Caco-2 (cell line): ENCODE measurements at regions not wholly inside any gene's neighbourhood (a gene's known extent, or its start where the extent isn't known, plus 50 kb on each side); places are given as distances from the start of the nearest gene placed in this dataset.

Source experiments
- BruUV-seq: library from RNA; stranded (reverse); fragments of 400-500 nt; replicated peaks from 2 replicates; lab custom pipeline; 2021; lab: Mats Ljungman, UMichigan
- CTCF ChIA-PET: fragments of 300-600 bp; sonication (Branson Sonifier 250); formaldehyde crosslinking; loops from one replicate; lab custom pipeline; 2022; ENCODE audit warnings: antibody characterized with exemption; lab: Charles Lee
- POLR2A ChIA-PET: fragments of 300-600 bp; sonication (Branson Sonifier 250); formaldehyde crosslinking; loops from one replicate; lab custom pipeline; 2022; ENCODE audit warnings: antibody characterized with exemption; lab: Charles Lee
- DNase-seq, 2 experiments: peaks; one replicate each; pipeline versions ENCODE4 v3.0.0 to v3.0.0-alpha.2; 2020 to 2022
- H3K27me3 ChIP-seq: replicated peaks from 2 replicates; pipeline ENCODE4 v1.6.0; 2011; ENCODE audit warnings: low read length; ENCODE audit not compliant: control insufficient read depth, insufficient read depth
- H3K36me3 ChIP-seq: 2 replicates; pipeline ENCODE4 v1.5.1; 2011; ENCODE audit warnings: low read length; ENCODE audit not compliant: control insufficient read depth, insufficient read depth
- H3K4me1 ChIP-seq: fragments of 250-450 bp; sonication (Bioruptor Pico); 2 replicates; pipeline ENCODE4 v1.5.1; 2020; ENCODE audit warnings: mild to moderate bottlenecking
- H3K4me3 ChIP-seq: 2 replicates; pipeline ENCODE4 v1.5.1; 2011; ENCODE audit warnings: low read depth, mild to moderate bottlenecking, control low read depth, low read length
- H3K9me3 ChIP-seq: fragments of 250-450 bp; sonication (Bioruptor Pico); 2 replicates; pipeline ENCODE4 v1.5.1; 2020; ENCODE audit warnings: mild to moderate bottlenecking, moderate library complexity
- H3K27ac Mint-ChIP-seq: one replicate; pipeline ENCODE4 v1.8.0; 2022; ENCODE audit warnings: mixed read lengths; ENCODE audit not compliant: unreplicated experiment
- H3K27me3 Mint-ChIP-seq: one replicate; pipeline ENCODE4 v1.8.0; 2022; ENCODE audit warnings: mixed read lengths; ENCODE audit not compliant: insufficient read depth, unreplicated experiment
- H3K36me3 Mint-ChIP-seq: one replicate; pipeline ENCODE4 v1.8.0; 2022; ENCODE audit warnings: mild to moderate bottlenecking, mixed read lengths; ENCODE audit not compliant: insufficient read depth, unreplicated experiment
- H3K4me1 Mint-ChIP-seq: one replicate; pipeline ENCODE4 v1.8.0; 2022; ENCODE audit warnings: low read depth, mixed read lengths; ENCODE audit not compliant: unreplicated experiment
- H3K4me3 Mint-ChIP-seq: one replicate; pipeline ENCODE4 v1.8.0; 2022; ENCODE audit warnings: mild to moderate bottlenecking, moderate library complexity, mixed read lengths; ENCODE audit not compliant: unreplicated experiment
- H3K9me3 Mint-ChIP-seq: one replicate; pipeline ENCODE4 v1.8.0; 2022; ENCODE audit warnings: mixed read lengths; ENCODE audit not compliant: unreplicated experiment
- intact Hi-C: fragments of 100-400 bp; cut with micrococcal nuclease; formaldehyde crosslinking; loops from one replicate; pipeline ENCODE4 v1.10.0; 2022; ENCODE audit not compliant: unreplicated experiment
- TF ChIP-seq, protein P1 (sequence below), 2 experiments: fragments of 200-600 bp in 1 of 2; IDR thresholded peaks; 1 replicate in 1 of 2; 2 replicates in 1 of 2; pipeline versions ENCODE4 v1.5.1 to v1.8.0; 2011 to 2022; ENCODE audit warnings: antibody characterized with exemption in 1 of 2, control low read depth in 1 of 2, inconsistent platforms in 1 of 2, low read depth in 1 of 2, low read length in 1 of 2, mild to moderate bottlenecking in 1 of 2, moderate library complexity in 1 of 2; ENCODE audit not compliant: insufficient read depth in 1 of 2, severe bottlenecking in 1 of 2, unreplicated experiment in 1 of 2

DNA sequence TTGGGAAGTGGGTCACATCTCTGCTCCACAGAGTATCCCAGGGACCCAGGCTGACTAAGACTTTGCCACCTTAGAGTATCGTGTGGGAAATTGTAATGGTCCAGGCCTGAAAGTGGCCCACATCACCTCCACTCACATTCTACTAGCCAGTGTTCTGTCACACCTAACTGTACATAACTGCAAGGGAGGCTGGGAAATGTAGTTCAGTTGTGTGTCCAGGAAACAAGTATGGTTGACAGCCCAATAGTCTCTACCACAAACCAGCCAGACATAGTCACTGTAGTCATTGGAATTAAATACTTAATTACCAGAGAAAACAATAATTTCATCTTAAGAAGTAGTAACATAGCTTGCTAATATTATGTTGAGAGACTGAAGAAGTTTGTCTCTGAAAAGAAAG, 233.4 kb upstream of the S100G start:
- no peak overlapping the region for H3K27ac Mint-ChIP-seq
- BruUV-seq: no TSS peak
- H3K4me1 ChIP-seq: no peaks in the 10 kb centered on the region
- H3K4me3 ChIP-seq: no peak overlapping the region
- H3K4me3 Mint-ChIP-seq: no peak overlapping the region
- no peaks in the 10 kb centered on the region for H3K36me3 Mint-ChIP-seq
- intact Hi-C loops: no loop called here
- no peak for DNase-seq
- H3K4me1 Mint-ChIP-seq: no peaks in the 10 kb centered on the region
- H3K27me3 Mint-ChIP-seq: no peaks in the 10 kb centered on the region
- TF ChIP-seq, protein P1, sequence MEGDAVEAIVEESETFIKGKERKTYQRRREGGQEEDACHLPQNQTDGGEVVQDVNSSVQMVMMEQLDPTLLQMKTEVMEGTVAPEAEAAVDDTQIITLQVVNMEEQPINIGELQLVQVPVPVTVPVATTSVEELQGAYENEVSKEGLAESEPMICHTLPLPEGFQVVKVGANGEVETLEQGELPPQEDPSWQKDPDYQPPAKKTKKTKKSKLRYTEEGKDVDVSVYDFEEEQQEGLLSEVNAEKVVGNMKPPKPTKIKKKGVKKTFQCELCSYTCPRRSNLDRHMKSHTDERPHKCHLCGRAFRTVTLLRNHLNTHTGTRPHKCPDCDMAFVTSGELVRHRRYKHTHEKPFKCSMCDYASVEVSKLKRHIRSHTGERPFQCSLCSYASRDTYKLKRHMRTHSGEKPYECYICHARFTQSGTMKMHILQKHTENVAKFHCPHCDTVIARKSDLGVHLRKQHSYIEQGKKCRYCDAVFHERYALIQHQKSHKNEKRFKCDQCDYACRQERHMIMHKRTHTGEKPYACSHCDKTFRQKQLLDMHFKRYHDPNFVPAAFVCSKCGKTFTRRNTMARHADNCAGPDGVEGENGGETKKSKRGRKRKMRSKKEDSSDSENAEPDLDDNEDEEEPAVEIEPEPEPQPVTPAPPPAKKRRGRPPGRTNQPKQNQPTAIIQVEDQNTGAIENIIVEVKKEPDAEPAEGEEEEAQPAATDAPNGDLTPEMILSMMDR (IDR thresholded peaks at IDR 0.05; ENCODE audit: insufficient read depth in 1 of 2, low read depth in 1 of 2, low read length in 1 of 2, severe bottlenecking in 1 of 2, unreplicated experiment in 1 of 2): no peak
- no peaks in the 10 kb centered on the region for H3K36me3 ChIP-seq
- ChIA-PET CTCF (no interaction called here), POLR2A (no interaction called here)
- no peaks in the 10 kb centered on the region for H3K27me3 ChIP-seq
- no peaks in the 10 kb centered on the region for H3K9me3 Mint-ChIP-seq
- no peaks in the 10 kb centered on the region for H3K9me3 ChIP-seq

DNA sequence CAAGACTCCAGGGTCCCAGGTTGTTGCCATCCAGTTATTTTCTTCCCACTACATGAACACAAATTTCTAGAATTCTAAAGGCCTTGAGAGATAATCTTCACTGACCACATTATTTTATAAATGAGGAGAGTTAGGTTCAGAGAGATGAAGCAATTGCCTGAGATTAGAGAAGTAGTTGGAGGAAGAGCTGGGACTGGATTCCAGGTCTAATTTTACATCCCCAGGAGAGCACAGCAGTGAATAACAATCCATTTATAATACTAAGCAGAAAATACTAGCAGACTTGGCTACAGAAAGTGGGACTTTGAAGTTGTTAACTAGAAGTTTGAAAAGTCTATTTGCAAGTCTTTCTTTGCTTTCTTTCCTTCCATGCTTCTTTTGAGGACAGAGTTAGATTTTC, 231.3 kb upstream of the S100G start:
- Mint-ChIP-seq H3K27ac (no peak overlapping the region), H3K9me3 (no peaks in the 10 kb centered on the region), H3K4me1 (no peaks in the 10 kb centered on the region), H3K27me3 (no peaks in the 10 kb centered on the region), H3K4me3 (no peak overlapping the region), H3K36me3 (no peaks in the 10 kb centered on the region)
- H3K27me3 ChIP-seq: no peaks in the 10 kb centered on the region
- H3K4me1 ChIP-seq: no peaks in the 10 kb centered on the region
- TF ChIP-seq, protein P1 (IDR thresholded peaks at IDR 0.05; ENCODE audit: insufficient read depth in 1 of 2, low read depth in 1 of 2, low read length in 1 of 2, severe bottlenecking in 1 of 2, unreplicated experiment in 1 of 2): no peak
- no TSS peak for BruUV-seq
- intact Hi-C loops: no loop called here
- CTCF ChIA-PET: no interaction called here
- H3K4me3 ChIP-seq: no peak overlapping the region
- POLR2A ChIA-PET: no interaction called here
- H3K9me3 ChIP-seq: no peaks in the 10 kb centered on the region
- H3K36me3 ChIP-seq: no peaks in the 10 kb centered on the region
- DNase-seq: no peak

DNA sequence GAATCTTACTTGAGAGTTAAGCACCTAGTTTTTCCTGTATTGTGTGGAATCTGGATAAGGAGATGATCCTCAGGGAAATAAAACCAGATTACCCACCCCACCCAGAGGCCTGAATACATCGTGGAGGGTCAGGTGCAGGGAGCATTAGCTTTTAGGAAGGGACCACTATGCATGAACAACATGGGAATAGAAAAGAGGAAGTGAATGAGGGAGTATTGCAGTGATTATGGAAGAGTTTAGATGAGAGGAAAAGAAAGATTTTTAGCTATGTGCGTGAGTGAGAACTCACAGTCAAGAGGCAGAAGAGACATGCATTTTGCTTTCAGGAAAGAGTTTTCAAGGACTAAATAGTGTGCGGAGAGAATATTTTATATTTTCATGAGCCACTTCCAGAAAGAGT, 222.3 kb upstream of the S100G start:
- H3K36me3 ChIP-seq: no peaks in the 10 kb centered on the region
- TF ChIP-seq, protein P1 (IDR thresholded peaks at IDR 0.05; ENCODE audit: insufficient read depth in 1 of 2, low read depth in 1 of 2, low read length in 1 of 2, severe bottlenecking in 1 of 2, unreplicated experiment in 1 of 2): no peak
- Mint-ChIP-seq H3K4me1 (no peaks in the 10 kb centered on the region), H3K9me3 (no peaks in the 10 kb centered on the region), H3K4me3 (no peak overlapping the region), H3K27ac (no peak overlapping the region), H3K27me3 (no peaks in the 10 kb centered on the region), H3K36me3 (no peaks in the 10 kb centered on the region)
- ChIA-PET POLR2A (no interaction called here), CTCF (interaction anchor here (0.6 kb wide), 1 partner anchor 56 kb away, joined by 5 read pairs; no protein-coding TSS in a partner anchor)
- H3K4me3 ChIP-seq: no peak overlapping the region
- intact Hi-C loops: no loop called here
- no peak for DNase-seq
- no peaks in the 10 kb centered on the region for H3K27me3 ChIP-seq
- H3K4me1 ChIP-seq: no peaks in the 10 kb centered on the region
- H3K9me3 ChIP-seq: no peaks in the 10 kb centered on the region
- no TSS peak for BruUV-seq
